ENCODE measurements at regions not wholly inside any gene's neighbourhood (a gene's known extent, or its start where the extent isn't known, plus 50 kb on each side); places are given as distances from the start of the nearest gene placed in this dataset.

- DNase-seq (ENCODE audit: extremely low read depth in 1 of 11, low read depth in 9 of 11, low spot score in 4 of 11) = no peak
Observed at GRCh38 chr13:108360139-108360538, 90.6 kb downstream of the TNFSF13B start.

GRCh38 chr13:108361769-108362168 is 92.3 kb downstream of the TNFSF13B start:
- DNase-seq (ENCODE audit: extremely low read depth in 1 of 11, low read depth in 9 of 11, low spot score in 4 of 11) = no peak

- DNase-seq (ENCODE audit: extremely low read depth in 1 of 11, low read depth in 9 of 11, low spot score in 4 of 11) = no peak
Observed at GRCh38 chr13:108363666-108364065, 94.1 kb downstream of the TNFSF13B start.

- DNase-seq (ENCODE audit: extremely low read depth in 1 of 11, low read depth in 9 of 11, low spot score in 4 of 11) = no peak
Observed at GRCh38 chr13:108365255-108365654, 95.7 kb downstream of the TNFSF13B start.

- DNase-seq (ENCODE audit: extremely low read depth in 1 of 11, low read depth in 9 of 11, low spot score in 4 of 11) = no peak
Observed at GRCh38 chr13:108368250-108368905, 98.9 kb downstream of the TNFSF13B start.

GRCh38 chr13:108369412-108369811 is 99.9 kb downstream of the TNFSF13B start:
- peak in 1 of 11 donors; percentile 1 for DNase-seq (ENCODE audit: extremely low read depth in 1 of 11, low read depth in 9 of 11, low spot score in 4 of 11)

- DNase-seq (ENCODE audit: extremely low read depth in 1 of 11, low read depth in 9 of 11, low spot score in 4 of 11) = no peak
Observed at GRCh38 chr13:108375034-108375433, 105.5 kb downstream of the TNFSF13B start.

- no peak for DNase-seq (ENCODE audit: extremely low read depth in 1 of 11, low read depth in 9 of 11, low spot score in 4 of 11)
Observed at GRCh38 chr13:108375772-108376171, 106.3 kb downstream of the TNFSF13B start.

GRCh38 chr13:108376308-108376707 is 106.8 kb downstream of the TNFSF13B start:
- DNase-seq (ENCODE audit: extremely low read depth in 1 of 11, low read depth in 9 of 11, low spot score in 4 of 11) = no peak

GRCh38 chr13:108377646-108378206 is 108.2 kb downstream of the TNFSF13B start:
- no peak for DNase-seq (ENCODE audit: extremely low read depth in 1 of 11, low read depth in 9 of 11, low spot score in 4 of 11)

- no peak for DNase-seq (ENCODE audit: extremely low read depth in 1 of 11, low read depth in 9 of 11, low spot score in 4 of 11)
Observed at GRCh38 chr13:108383667-108384066, 114.1 kb downstream of the TNFSF13B start.

GRCh38 chr13:108387156-108387555 is 117.6 kb downstream of the TNFSF13B start:
- DNase-seq (ENCODE audit: extremely low read depth in 1 of 11, low read depth in 9 of 11, low spot score in 4 of 11) = no peak

GRCh38 chr13:108402850-108403249 is 133.3 kb downstream of the TNFSF13B start:
- no peak for DNase-seq (ENCODE audit: extremely low read depth in 1 of 11, low read depth in 9 of 11, low spot score in 4 of 11)

GRCh38 chr13:108407495-108407894 is 138.0 kb downstream of the TNFSF13B start:
- no peak for DNase-seq (ENCODE audit: extremely low read depth in 1 of 11, low read depth in 9 of 11, low spot score in 4 of 11)

- DNase-seq (ENCODE audit: extremely low read depth in 1 of 11, low read depth in 9 of 11, low spot score in 4 of 11) = no peak
Observed at GRCh38 chr13:108408672-108409071, 139.2 kb downstream of the TNFSF13B start.

- no peak for DNase-seq (ENCODE audit: extremely low read depth in 1 of 11, low read depth in 9 of 11, low spot score in 4 of 11)
Observed at GRCh38 chr13:108409730-108410129, 140.2 kb downstream of the TNFSF13B start.

- DNase-seq (ENCODE audit: extremely low read depth in 1 of 11, low read depth in 9 of 11, low spot score in 4 of 11) = no peak
Observed at GRCh38 chr13:108419768-108420167, 150.2 kb downstream of the TNFSF13B start.

GRCh38 chr13:108425056-108425455 is 155.5 kb downstream of the TNFSF13B start:
- DNase-seq (ENCODE audit: extremely low read depth in 1 of 11, low read depth in 9 of 11, low spot score in 4 of 11) = peak in 4 of 11 donors; percentile 3 to 16 (median 4)

GRCh38 chr13:108426893-108427292 is 157.4 kb downstream of the TNFSF13B start:
- DNase-seq (ENCODE audit: extremely low read depth in 1 of 11, low read depth in 9 of 11, low spot score in 4 of 11) = no peak

GRCh38 chr13:108427355-108427754 is 157.8 kb downstream of the TNFSF13B start:
- no peak for DNase-seq (ENCODE audit: extremely low read depth in 1 of 11, low read depth in 9 of 11, low spot score in 4 of 11)

- no peak for DNase-seq (ENCODE audit: extremely low read depth in 1 of 11, low read depth in 9 of 11, low spot score in 4 of 11)
Observed at GRCh38 chr13:108428691-108429090, 159.2 kb downstream of the TNFSF13B start.
